ENCODE measurements at regions not wholly inside any gene's neighbourhood (a gene's known extent, or its start where the extent isn't known, plus 50 kb on each side); places are given as distances from the start of the nearest gene placed in this dataset.

DNA sequence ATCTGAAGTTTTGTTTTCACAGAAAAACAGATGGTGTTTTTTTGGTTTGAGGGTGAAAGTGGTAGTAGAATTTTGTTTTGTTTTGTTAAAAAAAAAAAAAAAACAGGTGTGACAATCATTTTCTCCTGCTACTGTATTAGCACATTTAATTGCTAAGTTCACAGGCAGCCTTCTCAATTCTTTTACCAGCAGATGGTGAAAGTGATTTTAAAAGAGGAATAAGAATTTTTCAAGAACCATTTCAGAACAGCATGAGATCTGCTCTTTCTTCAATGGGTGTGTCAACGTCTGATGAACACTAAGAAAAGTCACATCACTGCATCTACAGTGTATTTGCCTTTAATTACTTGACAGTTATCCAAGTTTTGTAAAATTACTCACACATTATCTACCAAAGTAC is 303.7 kb upstream of the USP15 start:
- TF ChIP-seq, protein P1, sequence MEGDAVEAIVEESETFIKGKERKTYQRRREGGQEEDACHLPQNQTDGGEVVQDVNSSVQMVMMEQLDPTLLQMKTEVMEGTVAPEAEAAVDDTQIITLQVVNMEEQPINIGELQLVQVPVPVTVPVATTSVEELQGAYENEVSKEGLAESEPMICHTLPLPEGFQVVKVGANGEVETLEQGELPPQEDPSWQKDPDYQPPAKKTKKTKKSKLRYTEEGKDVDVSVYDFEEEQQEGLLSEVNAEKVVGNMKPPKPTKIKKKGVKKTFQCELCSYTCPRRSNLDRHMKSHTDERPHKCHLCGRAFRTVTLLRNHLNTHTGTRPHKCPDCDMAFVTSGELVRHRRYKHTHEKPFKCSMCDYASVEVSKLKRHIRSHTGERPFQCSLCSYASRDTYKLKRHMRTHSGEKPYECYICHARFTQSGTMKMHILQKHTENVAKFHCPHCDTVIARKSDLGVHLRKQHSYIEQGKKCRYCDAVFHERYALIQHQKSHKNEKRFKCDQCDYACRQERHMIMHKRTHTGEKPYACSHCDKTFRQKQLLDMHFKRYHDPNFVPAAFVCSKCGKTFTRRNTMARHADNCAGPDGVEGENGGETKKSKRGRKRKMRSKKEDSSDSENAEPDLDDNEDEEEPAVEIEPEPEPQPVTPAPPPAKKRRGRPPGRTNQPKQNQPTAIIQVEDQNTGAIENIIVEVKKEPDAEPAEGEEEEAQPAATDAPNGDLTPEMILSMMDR (tag by site-specific recombination; IDR thresholded peaks at IDR 0.05): no peak
- TF ChIP-seq YY1 (tag by site-specific recombination; IDR thresholded peaks at IDR 0.05) (no peak), ZFP41 (tag by site-specific recombination; IDR thresholded peaks at IDR 0.05; ENCODE audit: borderline replicate concordance) (no peak), ZNF621 (tag by site-specific recombination; IDR thresholded peaks at IDR 0.05) (no peak), ZBTB21 (tag by site-specific recombination; IDR thresholded peaks at IDR 0.05) (no peak), ZNF24 (tag by site-specific recombination; IDR thresholded peaks at IDR 0.05) (no peak)
- TF ChIP-seq, protein P2, sequence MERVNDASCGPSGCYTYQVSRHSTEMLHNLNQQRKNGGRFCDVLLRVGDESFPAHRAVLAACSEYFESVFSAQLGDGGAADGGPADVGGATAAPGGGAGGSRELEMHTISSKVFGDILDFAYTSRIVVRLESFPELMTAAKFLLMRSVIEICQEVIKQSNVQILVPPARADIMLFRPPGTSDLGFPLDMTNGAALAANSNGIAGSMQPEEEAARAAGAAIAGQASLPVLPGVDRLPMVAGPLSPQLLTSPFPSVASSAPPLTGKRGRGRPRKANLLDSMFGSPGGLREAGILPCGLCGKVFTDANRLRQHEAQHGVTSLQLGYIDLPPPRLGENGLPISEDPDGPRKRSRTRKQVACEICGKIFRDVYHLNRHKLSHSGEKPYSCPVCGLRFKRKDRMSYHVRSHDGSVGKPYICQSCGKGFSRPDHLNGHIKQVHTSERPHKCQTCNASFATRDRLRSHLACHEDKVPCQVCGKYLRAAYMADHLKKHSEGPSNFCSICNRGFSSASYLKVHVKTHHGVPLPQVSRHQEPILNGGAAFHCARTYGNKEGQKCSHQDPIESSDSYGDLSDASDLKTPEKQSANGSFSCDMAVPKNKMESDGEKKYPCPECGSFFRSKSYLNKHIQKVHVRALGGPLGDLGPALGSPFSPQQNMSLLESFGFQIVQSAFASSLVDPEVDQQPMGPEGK (tag by site-specific recombination; IDR thresholded peaks at IDR 0.05): no peak
- TF ChIP-seq, protein P3, sequence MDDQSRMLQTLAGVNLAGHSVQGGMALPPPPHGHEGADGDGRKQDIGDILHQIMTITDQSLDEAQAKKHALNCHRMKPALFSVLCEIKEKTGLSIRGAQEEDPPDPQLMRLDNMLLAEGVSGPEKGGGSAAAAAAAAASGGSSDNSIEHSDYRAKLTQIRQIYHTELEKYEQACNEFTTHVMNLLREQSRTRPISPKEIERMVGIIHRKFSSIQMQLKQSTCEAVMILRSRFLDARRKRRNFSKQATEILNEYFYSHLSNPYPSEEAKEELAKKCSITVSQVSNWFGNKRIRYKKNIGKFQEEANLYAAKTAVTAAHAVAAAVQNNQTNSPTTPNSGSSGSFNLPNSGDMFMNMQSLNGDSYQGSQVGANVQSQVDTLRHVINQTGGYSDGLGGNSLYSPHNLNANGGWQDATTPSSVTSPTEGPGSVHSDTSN (CRISPR knock-in tag; IDR thresholded peaks at IDR 0.05): no peak
- TF ChIP-seq, protein P4, sequence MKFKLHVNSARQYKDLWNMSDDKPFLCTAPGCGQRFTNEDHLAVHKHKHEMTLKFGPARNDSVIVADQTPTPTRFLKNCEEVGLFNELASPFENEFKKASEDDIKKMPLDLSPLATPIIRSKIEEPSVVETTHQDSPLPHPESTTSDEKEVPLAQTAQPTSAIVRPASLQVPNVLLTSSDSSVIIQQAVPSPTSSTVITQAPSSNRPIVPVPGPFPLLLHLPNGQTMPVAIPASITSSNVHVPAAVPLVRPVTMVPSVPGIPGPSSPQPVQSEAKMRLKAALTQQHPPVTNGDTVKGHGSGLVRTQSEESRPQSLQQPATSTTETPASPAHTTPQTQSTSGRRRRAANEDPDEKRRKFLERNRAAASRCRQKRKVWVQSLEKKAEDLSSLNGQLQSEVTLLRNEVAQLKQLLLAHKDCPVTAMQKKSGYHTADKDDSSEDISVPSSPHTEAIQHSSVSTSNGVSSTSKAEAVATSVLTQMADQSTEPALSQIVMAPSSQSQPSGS (tag by site-specific recombination; IDR thresholded peaks at IDR 0.05; ENCODE audit: low read depth): no peak
- TF ChIP-seq, protein P5, sequence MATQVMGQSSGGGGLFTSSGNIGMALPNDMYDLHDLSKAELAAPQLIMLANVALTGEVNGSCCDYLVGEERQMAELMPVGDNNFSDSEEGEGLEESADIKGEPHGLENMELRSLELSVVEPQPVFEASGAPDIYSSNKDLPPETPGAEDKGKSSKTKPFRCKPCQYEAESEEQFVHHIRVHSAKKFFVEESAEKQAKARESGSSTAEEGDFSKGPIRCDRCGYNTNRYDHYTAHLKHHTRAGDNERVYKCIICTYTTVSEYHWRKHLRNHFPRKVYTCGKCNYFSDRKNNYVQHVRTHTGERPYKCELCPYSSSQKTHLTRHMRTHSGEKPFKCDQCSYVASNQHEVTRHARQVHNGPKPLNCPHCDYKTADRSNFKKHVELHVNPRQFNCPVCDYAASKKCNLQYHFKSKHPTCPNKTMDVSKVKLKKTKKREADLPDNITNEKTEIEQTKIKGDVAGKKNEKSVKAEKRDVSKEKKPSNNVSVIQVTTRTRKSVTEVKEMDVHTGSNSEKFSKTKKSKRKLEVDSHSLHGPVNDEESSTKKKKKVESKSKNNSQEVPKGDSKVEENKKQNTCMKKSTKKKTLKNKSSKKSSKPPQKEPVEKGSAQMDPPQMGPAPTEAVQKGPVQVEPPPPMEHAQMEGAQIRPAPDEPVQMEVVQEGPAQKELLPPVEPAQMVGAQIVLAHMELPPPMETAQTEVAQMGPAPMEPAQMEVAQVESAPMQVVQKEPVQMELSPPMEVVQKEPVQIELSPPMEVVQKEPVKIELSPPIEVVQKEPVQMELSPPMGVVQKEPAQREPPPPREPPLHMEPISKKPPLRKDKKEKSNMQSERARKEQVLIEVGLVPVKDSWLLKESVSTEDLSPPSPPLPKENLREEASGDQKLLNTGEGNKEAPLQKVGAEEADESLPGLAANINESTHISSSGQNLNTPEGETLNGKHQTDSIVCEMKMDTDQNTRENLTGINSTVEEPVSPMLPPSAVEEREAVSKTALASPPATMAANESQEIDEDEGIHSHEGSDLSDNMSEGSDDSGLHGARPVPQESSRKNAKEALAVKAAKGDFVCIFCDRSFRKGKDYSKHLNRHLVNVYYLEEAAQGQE (tag by site-specific recombination; IDR thresholded peaks at IDR 0.05): no peak
- TF ChIP-seq, protein P6, sequence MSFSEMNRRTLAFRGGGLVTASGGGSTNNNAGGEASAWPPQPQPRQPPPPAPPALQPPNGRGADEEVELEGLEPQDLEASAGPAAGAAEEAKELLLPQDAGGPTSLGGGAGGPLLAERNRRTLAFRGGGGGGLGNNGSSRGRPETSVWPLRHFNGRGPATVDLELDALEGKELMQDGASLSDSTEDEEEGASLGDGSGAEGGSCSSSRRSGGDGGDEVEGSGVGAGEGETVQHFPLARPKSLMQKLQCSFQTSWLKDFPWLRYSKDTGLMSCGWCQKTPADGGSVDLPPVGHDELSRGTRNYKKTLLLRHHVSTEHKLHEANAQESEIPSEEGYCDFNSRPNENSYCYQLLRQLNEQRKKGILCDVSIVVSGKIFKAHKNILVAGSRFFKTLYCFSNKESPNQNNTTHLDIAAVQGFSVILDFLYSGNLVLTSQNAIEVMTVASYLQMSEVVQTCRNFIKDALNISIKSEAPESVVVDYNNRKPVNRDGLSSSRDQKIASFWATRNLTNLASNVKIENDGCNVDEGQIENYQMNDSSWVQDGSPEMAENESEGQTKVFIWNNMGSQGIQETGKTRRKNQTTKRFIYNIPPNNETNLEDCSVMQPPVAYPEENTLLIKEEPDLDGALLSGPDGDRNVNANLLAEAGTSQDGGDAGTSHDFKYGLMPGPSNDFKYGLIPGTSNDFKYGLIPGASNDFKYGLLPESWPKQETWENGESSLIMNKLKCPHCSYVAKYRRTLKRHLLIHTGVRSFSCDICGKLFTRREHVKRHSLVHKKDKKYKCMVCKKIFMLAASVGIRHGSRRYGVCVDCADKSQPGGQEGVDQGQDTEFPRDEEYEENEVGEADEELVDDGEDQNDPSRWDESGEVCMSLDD (tag by site-specific recombination; IDR thresholded peaks at IDR 0.05): no peak

Measured in HEK293 (cell line).